ENCODE measurements at regions not wholly inside any gene's neighbourhood (a gene's known extent, or its start where the extent isn't known, plus 50 kb on each side); places are given as distances from the start of the nearest gene placed in this dataset.
"Not testable (repeated sequence)": the region's sequence is repeated elsewhere in the genome, so short reads cannot be mapped to it uniquely, and the experiment has no call there.

DNA sequence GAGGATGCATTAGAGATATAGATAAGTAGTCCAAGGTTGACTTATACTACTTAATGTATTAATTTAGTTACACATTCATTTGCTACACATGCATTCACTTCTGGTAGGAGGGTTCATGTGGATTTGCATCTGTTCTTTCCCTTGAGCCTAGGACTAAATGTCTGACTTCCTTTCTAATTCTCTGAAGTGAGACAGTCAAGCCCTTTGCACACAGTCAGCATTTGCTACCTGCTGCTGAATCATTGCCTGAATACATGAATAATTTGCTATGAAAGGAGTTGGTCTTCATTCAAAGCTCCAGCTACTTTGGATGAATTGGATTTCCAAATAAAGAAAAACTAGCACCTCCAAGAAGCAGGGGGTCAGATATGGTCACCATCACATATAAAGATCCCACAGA is 154.8 kb upstream of the DAB1 start:
- TF ChIP-seq, protein P1, sequence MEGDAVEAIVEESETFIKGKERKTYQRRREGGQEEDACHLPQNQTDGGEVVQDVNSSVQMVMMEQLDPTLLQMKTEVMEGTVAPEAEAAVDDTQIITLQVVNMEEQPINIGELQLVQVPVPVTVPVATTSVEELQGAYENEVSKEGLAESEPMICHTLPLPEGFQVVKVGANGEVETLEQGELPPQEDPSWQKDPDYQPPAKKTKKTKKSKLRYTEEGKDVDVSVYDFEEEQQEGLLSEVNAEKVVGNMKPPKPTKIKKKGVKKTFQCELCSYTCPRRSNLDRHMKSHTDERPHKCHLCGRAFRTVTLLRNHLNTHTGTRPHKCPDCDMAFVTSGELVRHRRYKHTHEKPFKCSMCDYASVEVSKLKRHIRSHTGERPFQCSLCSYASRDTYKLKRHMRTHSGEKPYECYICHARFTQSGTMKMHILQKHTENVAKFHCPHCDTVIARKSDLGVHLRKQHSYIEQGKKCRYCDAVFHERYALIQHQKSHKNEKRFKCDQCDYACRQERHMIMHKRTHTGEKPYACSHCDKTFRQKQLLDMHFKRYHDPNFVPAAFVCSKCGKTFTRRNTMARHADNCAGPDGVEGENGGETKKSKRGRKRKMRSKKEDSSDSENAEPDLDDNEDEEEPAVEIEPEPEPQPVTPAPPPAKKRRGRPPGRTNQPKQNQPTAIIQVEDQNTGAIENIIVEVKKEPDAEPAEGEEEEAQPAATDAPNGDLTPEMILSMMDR (IDR thresholded peaks at IDR 0.05; ENCODE audit: low read depth, low read length, missing control alignments) = no peak
- DNase-seq (ENCODE audit: low read depth) = no peak
- no peak overlapping the region for H3K4me3 ChIP-seq (ENCODE audit: low read depth, low read length)

DNA sequence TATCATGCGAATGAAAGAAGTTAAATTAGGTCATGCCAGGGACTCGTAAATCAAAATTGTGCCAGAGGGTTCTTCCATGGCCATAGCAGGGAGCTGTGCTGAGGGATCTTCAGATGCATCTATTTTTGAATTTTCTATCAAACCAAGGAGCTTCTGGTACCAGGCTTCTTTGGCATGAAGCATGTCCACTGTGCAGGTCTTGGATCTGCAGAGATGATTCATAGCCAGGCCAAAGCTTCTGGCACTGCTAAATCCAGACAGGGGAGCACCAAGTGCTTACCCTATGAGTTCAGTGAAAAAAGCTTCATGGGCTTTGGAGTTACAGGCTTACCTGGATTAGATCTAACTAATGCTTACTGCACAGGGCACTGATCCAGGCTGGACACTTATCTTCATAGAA is 154.2 kb upstream of the DAB1 start:
- TF ChIP-seq, protein P1 (IDR thresholded peaks at IDR 0.05; ENCODE audit: low read depth, low read length, missing control alignments) = no peak
- no peak overlapping the region for H3K4me3 ChIP-seq (ENCODE audit: low read depth, low read length)
- no peak for DNase-seq (ENCODE audit: low read depth)

DNA sequence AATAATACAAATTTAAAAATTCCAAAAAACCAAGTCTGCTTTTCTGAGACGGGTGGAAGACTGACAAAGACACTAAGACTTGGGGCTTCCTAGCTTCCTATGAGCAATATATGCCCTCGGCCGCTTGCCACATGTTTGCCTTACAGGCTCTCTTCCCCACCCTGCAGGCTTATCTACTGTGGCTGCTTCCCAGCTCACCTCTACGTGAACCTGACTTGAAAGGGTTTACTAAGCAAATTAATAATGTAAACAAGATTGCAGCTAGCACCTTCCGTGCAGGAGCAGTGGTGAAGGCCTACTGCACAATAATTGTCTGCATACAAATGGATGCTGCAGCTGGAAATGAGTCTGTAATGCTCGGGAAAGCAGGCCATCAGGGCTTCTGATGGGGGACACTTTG is 152.9 kb upstream of the DAB1 start:
- no peak for DNase-seq (ENCODE audit: low read depth)
- H3K4me3 ChIP-seq (ENCODE audit: low read depth, low read length) = no peak overlapping the region
- TF ChIP-seq, protein P1 (IDR thresholded peaks at IDR 0.05; ENCODE audit: low read depth, low read length, missing control alignments) = no peak

DNA sequence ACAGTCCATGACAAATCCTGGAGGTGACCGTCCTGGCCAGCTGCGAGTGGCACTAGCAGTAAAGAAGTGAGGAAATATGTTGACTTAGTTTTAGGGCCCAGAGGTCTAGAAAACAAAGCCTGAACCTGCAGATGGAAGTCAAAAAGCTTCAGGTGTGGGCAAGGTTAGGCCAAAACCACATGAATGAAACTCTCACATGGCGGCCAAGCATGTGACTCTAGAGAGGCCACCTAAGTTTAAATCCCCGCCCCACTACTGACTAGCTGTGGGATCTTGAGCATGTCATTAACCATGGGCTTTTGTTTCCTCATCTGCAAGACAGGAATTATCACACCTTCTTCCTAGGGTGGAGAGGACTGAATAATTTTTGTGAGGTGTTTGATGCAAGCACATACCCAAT is 148.2 kb upstream of the DAB1 start:
- DNase-seq (ENCODE audit: low read depth) = no peak
- TF ChIP-seq, protein P1 (IDR thresholded peaks at IDR 0.05; ENCODE audit: low read depth, low read length, missing control alignments) = no peak
- H3K4me3 ChIP-seq (ENCODE audit: low read depth, low read length) = no peak overlapping the region

DNA sequence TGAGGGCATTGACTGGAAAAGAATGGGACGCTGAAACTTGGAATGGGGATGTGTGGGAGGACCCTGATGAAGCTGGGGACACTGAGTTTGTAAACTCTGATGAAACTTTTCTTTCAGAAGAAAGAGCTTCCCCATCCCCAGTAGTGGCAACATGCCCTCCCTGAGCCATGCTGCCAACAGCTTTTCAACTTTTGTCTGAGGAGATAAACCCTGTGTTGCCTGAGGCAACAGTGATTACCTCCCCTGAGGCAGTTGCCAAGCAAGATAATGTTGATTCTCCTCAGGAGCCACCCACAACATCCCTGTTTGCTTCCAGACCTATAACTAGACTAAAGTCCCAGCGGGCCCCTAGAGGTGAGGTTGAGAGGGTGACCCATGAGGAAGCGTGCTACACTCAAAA is 134.2 kb upstream of the DAB1 start:
- not testable (repeated sequence) for H3K4me3 ChIP-seq (ENCODE audit: low read depth, low read length); DNase-seq (ENCODE audit: low read depth)

DNA sequence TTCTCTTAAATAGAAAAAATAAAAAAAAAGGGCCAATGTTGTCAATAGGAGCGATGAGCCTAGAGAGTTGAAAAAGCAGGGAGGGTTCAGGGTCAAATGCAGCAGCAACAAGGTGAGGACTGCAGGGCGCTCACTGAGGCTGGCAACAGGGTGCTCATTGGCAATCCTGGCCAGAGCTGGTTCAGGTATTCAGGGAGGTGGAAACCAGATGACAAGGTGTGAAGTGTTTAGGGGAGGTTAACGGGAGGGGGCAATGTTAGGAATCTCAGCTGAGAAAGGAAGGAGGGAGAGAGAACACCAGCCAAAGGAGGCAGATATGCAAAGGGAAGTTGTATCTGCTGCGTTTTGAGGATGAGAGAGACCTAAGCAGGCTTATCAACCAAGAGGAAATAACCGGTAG is 129.8 kb upstream of the DAB1 start:
- no peak for DNase-seq (ENCODE audit: low read depth)
- no peak overlapping the region for H3K4me3 ChIP-seq (ENCODE audit: low read depth, low read length)
- TF ChIP-seq, protein P1 (IDR thresholded peaks at IDR 0.05; ENCODE audit: low read depth, low read length, missing control alignments) = no peak

DNA sequence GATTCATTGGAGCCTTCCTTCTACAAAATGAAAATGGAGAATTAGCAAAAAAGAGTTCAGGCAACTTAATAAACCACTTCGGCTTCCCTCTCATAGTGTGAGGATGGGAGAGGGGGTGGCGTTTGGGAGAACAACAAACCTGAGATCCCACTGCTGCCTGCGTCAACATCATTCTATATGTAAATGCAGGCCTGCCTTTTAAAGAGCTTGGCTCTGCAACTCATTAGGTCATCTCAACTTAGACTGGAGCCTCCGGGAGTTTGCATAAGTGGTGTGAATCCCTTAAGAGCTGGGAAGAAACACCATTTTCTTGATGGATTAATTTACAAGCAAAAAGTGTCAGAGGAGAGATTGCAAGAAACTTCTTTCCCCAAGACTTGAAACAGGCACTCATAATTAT is 127.6 kb upstream of the DAB1 start:
- no peak overlapping the region for H3K4me3 ChIP-seq (ENCODE audit: low read depth, low read length)
- DNase-seq (ENCODE audit: low read depth) = no peak
- TF ChIP-seq, protein P1 (IDR thresholded peaks at IDR 0.05; ENCODE audit: low read depth, low read length, missing control alignments) = no peak

DNA sequence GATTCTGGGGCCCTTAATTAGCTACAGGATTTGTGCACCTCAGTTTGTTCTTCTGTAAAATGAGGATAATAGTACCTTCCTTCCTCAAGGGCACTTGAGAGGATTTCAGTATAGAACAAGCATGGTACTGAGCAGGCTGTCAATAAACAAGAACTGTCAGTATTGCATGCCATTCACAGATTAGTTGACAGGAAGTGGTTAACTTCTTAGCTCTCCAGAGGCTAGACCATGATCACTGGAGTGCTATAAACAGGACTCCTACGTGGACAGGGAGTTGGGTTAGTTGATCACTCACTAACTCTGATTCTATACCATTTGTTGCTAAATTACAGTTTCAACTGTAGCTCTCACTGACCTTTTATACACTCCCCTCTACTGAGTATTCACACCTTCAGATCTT is 126.2 kb upstream of the DAB1 start:
- DNase-seq (ENCODE audit: low read depth) = no peak
- TF ChIP-seq, protein P1 (IDR thresholded peaks at IDR 0.05; ENCODE audit: low read depth, low read length, missing control alignments) = no peak
- H3K4me3 ChIP-seq (ENCODE audit: low read depth, low read length) = no peak overlapping the region

Data from GM12864 (cell line).